T-helper 2 cell treated with Interferon-gamma antibody and Interleukin-4, amounts not matched to agents 100 ng/mL and 5 ng/mL, for 36 hours (primary cell): ENCODE measurements at regions not wholly inside any gene's neighbourhood (a gene's known extent, or its start where the extent isn't known, plus 50 kb on each side); places are given as distances from the start of the nearest gene placed in this dataset.

Experiments used
- intact Hi-C: fragments of 100-400 bp; cut with micrococcal nuclease; formaldehyde crosslinking; loops from one replicate; pipeline ENCODE4 v1.15.1; 2023

- intact Hi-C loops: no loop called here
Observed at GRCh38 chr4:115365185-115365584, 251.8 kb upstream of the NDST4 start.

DNA sequence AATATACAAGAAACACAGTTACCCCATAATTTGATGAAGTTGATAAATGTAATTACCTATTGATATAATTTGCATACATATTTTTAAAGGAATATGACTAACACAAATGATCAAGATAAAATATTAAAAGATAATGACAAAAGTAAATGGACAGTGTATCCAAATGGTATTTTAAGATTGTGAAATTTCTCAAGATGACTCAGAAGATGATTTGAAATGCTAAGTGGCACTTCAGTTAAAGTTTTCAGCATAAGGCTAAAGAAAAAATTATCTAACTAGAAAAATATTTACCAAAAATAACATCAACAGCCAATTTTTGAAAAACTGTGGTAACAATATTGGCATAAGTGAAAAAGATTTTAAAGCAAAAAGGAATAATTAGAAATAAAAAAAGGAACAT is 248.4 kb upstream of the NDST4 start:
- intact Hi-C loops: no loop called here

DNA sequence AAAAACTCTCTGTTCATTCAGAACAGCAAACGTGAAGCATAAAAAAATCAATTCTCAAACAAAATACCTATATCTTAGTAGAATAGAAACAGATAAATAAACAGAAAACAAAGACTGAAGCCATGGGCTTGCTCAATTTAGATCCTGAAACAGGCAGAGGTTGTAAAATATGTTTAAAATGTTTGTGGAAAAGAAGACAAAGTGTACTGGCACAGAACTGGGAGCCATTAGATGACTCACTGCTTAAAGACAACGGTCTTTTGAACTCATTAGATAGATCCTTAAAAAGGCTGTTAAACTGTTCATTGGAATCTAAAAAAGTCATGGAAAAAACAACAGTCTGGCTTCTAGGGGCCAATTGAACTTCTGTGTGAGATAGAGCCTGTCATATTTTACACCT is 247.0 kb upstream of the NDST4 start:
- intact Hi-C loops: no loop called here

- intact Hi-C loops: no loop called here
Observed at GRCh38 chr4:115357776-115358175, 244.4 kb upstream of the NDST4 start.

- intact Hi-C loops: no loop called here
Observed at GRCh38 chr4:115356176-115356575, 242.8 kb upstream of the NDST4 start.

DNA sequence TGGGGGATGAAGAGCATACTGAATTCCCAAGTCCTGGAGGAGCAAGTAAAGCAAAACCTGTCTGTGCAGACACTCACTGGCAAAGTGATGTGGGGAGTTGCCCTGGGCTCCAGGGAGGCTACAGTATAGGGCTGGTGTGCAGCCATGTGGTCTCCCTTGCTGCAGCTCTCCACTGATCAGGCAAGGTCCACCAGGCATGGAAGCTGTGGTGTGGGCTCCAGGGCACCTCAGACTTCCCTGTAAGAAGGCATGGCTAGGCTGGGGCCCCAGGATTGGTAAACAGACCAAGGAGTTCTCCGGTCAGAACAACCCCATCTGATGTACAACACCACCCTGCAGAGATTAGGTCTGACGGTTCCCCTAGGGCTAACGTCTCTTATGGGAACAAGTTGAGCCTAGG is 241.9 kb upstream of the NDST4 start:
- intact Hi-C loops: no loop called here

DNA sequence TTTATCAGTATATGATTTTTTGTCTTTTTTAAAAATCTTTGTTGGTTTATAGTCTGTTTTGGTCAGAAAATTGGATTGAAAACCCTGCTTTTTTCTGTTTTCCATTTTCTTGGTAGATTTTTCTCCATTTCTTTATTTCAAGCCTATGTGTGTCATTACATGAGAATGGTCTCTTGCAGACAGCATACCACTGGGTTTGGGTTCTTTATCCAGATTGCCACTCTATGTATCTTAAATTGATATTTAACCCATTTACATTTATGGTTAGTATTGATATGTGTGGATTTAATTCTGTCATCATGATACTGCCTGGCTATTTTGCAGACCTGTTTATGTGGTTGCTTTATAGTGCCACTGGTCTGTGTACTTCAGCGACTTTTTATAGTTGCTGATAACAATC is 239.9 kb upstream of the NDST4 start:
- intact Hi-C loops: no loop called here

DNA sequence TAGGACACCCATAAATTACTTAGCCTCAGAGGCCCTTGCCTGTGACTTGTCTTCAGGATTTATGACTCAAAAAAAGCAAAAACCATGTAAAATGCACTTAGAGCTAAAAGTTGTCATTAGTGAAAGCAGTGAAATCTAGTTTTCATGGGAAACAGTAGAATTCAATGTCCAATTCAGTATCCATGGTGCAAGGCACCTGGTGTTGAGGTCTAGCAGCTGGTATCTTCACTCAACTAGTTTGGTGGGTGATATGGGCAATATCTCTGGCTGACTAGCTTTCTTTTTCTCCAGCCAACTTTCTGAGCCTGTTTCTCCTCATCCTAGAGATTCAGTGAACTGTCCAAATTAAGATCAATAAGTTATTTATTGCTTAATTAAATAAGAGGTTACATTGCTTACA is 229.8 kb upstream of the NDST4 start:
- intact Hi-C loops: no loop called here

DNA sequence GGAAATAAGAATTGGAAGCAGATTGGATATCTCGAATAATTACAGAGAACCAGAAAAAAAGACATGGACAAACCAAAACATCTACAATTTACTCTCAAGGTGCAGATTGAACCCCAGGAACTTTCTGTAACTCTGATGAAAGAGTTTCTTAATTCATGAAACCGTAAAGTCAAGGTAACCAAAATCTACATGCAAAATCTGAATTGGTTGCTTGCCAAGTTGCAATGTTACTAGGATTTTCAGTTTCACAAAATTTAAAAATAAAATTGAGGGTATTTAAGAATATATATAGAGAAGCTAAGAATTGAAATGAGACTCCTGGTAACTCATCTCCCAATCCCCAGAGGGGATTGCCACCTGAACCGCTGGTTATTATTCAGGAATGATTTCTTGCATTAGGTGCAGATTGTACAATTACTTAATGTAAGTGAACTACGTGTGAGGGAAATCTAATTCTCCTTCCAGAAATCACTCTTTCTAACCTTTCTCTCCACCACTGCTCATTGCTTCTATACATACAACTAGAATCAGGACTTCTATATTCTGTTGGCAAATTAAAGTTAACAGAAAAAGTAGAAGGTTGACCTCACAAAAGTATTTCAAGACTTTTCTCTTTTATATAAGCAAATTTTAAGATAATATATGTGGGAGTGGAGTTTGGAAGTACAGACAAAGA is 221.5 kb upstream of the NDST4 start:
- intact Hi-C loops: no loop called here

- intact Hi-C loops: no loop called here
Observed at GRCh38 chr4:115332078-115332477, 218.7 kb upstream of the NDST4 start.

DNA sequence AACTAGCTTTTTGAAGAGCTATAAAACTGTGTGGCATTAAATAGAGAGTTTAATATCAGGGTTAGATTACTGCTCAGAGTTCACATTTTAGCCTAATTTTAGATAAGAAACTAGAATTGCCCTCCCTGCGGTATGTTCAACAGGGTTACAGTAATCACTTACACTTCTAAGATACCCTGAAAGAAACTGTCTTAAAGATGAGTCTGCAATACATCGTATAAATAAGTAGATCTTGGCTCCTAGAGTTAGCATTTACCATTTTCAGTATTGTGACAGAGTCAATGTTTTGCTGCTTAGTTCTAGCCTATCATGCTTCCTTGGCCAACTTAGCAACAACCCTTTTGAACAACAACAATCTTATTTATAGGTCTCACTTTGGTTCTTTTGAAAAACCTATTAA is 217.8 kb upstream of the NDST4 start:
- intact Hi-C loops: no loop called here

DNA sequence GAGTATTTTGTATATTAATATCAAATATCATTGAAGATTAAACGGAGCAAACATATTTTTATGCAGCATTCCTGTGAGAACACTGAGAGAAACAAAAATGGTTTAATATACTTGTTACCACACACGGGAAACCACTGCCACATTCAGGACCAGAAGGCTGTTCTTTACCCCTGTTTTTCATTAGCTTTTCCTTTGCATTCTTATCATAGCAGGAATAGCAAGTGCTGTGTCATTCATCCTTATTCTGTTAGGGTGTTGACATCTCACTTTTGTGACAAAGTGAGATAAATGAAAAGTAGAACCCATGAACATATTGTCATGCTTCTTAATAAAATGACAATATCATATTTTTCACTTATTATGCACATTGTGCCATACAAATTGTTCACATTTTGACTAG is 212.4 kb upstream of the NDST4 start:
- intact Hi-C loops: no loop called here

DNA sequence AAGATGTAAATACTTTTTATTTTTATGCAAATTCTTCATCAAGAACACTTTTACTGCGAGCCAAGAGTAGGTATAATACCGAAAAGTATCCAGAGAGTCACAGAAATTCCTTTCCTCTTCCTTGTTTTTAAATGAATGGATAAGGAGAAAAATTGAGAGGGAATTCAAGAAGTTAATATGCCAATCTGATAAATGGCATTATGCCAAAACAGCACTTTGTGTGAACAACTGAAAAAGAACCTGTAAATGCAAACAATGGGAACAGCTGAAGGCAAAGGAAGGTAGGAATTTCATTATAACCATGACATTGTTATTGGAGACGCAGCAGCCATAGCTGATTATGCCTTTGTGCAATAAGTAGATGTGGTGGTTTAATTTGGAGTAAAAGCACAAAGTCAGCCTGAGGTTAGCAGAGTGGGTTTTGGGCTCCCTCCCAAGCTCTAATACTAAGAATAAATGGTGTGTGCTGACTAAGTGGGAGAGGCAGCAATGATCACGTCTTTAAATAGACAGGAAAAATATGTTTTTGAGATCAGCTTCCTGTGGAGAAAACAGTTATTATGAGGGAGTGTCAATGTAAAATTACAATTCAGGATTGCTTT is 209.8 kb upstream of the NDST4 start:
- intact Hi-C loops: no loop called here

- intact Hi-C loops: no loop called here
Observed at GRCh38 chr4:115315182-115315581, 201.8 kb upstream of the NDST4 start.

GRCh38 chr4:115310641-115311040 is 197.2 kb upstream of the NDST4 start:
- intact Hi-C loops: no loop called here

- intact Hi-C loops: no loop called here
Observed at GRCh38 chr4:115294717-115295116, 181.3 kb upstream of the NDST4 start.

GRCh38 chr4:115293093-115293462 is 179.7 kb upstream of the NDST4 start:
- intact Hi-C loops: no loop called here

GRCh38 chr4:115292320-115293092 is 179.1 kb upstream of the NDST4 start:
- intact Hi-C loops: no loop called here

DNA sequence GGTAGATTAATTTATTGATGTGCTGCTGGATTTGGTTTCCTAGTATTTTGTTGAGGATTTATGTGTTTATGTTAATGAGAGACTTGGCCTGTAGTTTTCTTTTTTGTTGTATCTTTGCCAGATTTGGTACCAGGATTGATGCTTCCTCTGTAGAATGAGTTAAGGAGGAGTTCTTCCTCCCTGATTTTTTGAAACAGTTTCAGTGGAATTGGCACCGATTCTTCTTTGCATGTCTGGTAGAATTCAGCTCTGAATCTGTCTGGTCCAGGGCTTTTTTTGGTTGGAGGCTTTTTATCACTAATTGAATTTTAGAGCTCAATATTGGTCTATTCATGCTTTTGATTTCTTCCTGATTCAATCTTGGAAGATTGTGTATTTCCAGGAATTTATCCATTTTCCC is 174.0 kb upstream of the NDST4 start:
- intact Hi-C loops: no loop called here

- intact Hi-C loops: no loop called here
Observed at GRCh38 chr4:115279330-115279729, 165.9 kb upstream of the NDST4 start.

- intact Hi-C loops: no loop called here
Observed at GRCh38 chr4:115278830-115279229, 165.4 kb upstream of the NDST4 start.

DNA sequence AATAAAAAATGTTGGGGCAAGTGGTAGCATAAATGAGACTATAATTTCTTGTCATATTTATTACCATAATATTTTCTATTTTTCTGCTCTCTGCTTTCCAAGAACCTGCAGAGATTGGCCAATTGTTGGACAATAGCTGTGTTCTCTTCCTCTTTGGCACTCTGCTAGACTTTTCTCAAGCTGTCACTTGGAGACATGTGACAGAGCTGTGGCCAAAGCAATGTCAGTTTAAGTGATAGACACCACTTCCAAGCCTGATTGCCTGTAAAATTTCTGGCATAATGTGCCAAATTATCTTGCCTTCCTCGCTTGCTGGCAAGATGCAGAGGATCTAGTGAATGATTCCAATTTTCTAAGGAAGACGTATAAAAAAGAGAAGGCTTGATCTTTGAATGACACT is 162.2 kb upstream of the NDST4 start:
- intact Hi-C loops: no loop called here

- intact Hi-C loops: no loop called here
Observed at GRCh38 chr4:115274545-115274944, 161.1 kb upstream of the NDST4 start.
